Retina (tissue), 1 donor: ENCODE measurements at regions not wholly inside any gene's neighbourhood (a gene's known extent, or its start where the extent isn't known, plus 50 kb on each side); places are given as distances from the start of the nearest gene placed in this dataset.
"Not testable (repeated sequence)": the region's sequence is repeated elsewhere in the genome, so short reads cannot be mapped to it uniquely, and the experiment has no call there.

Source experiments
- DNase-seq: peaks from one replicate; pipeline ENCODE4 v3.0.0-alpha.2; 2016

GRCh38 chr12:33323823-33324222 lies 115.8 kb downstream of the SYT10 start:
- no peak for DNase-seq

DNA sequence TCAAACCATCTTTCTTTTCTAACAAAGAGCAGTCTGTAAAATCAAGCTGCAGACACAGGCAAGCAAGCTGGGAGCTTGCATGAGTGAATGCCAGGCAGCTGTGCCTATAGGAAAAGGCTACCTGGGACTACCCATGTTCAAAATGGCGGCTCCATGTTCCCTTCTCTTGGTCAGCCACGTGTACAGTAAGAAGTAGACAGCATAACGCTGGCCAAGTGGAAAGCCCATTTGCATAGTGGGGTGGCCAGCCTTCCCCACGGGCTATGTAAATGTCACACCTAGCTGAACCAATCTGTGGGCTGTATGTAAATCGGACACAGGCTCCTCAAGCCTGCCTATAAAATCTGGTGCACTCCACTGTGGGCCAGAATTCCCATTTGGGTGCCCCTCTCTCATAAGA lies 117.1 kb downstream of the SYT10 start:
- no peak for DNase-seq

DNA sequence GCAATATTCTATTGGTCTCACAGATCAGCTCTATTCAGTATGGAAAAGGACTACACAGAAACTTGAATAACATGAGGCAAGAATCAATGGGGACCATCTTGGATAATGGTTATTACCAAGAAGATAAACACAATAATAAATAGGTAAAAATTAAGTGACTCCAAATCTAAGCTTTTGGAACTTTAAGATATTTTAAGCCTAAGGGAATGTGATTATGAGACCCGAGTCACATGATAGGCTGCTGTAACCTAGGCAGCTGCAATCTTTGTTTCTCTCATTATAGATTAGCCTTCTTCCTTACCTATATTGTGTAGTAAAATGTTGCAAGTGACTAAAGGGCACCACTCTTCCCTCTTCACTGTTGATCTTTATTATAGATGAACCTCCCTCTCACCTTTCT lies 121.9 kb downstream of the SYT10 start:
- DNase-seq: no peak

DNA sequence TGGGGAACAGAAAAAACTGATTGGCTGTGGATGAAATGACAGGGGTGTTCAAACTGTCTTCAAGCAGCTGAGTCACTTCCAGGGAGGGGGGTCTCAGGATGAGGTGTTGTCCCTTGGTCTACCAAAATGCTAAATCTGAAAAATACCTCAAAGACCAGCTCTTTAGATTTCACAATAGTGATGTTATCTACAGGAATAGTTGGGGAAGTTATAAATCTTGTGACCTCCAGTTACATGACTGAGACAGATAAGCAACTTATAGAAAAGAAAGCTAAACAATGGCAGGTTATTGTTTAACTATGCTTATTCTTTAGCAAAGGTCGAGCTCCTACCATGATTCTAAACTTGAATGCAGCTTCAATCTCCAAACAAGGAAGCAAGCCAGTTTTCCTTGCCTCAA lies 125.4 kb downstream of the SYT10 start:
- DNase-seq: no peak

- no peak for DNase-seq
These were observed 126.1 kb downstream of the SYT10 start for GRCh38 chr12:33313476-33313875.

DNA sequence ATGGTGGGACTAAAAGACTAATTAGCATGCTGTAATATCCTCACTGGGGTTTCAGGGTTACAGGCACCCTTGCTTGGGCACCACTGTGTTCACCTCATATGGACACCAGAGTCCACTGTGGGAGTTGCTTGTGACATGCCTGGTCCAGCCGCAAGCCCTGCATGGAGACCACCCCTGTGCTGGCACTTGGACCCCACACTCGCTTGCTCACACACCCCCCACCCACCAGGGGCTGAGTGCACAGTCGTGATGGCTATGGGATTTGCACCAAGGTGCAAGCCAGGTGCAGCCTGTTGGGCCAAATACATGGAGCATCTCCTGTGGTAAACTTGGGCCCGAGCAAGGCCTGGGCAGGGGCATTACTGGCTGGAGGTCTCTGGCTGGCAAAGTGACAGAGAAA lies 129.1 kb downstream of the SYT10 start:
- DNase-seq: no peak

DNA sequence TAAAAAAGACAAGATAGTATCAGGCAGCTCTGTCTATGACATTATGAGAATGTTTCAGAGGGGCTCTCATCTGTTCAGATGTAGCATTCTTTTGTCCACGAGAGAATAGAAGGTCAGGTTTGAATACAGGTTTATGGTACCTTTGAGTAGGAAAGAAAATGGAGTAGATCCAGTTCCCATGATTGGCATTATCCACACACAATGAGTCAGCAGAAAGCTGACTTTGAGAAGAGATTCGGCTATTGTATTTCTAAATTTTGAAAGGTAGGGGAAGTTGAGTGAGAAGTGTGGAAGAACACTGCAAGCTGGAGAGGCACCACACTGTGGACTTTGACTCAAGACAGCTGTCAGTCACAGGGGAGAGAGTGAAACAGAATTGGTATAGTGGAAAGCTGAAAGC lies 135.4 kb downstream of the SYT10 start:
- no peak for DNase-seq

- no peak for DNase-seq
These were observed 143.1 kb downstream of the SYT10 start for GRCh38 chr12:33296529-33296928.

- no peak for DNase-seq
These were observed 148.9 kb downstream of the SYT10 start for GRCh38 chr12:33290703-33291102.

GRCh38 chr12:33283054-33283453 lies 156.6 kb downstream of the SYT10 start:
- no peak for DNase-seq

- no peak for DNase-seq
These were observed 162.2 kb downstream of the SYT10 start for GRCh38 chr12:33277376-33277775.

- DNase-seq: no peak
These were observed 172.0 kb downstream of the SYT10 start for GRCh38 chr12:33267641-33268040.

GRCh38 chr12:33265900-33266299 lies 173.7 kb downstream of the SYT10 start:
- no peak for DNase-seq

DNA sequence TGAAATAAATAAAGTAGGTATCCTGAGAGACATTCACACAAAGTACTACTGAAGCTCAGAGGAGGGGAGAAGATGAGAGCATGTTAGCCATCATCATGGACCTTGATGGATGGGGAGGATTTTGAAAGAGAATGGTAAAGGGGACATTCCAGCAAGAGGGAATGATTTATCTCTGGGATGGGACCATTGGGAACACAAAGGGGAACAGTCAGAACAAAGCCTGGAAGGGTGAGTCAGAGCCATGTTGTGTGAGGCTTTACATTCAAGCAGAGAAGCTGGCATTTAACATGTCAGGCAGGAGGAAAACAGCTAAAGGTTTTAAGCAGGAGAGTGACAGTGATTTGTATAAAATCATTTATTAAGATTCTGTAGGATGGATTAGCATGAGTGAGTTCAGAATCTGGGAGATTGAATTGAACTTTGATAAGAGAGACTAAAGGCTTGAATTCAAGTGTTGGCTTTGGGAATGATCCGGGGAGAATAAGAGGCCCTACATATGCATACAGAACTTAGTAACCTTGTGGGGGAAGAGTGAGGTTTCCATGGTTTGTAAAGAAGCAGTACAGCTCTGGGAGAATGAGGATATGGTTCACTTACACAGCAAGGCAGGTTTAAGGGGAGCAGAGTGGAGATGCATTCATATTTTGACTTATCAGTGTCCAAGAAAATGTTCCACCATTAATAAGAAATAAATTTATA lies 174.4 kb downstream of the SYT10 start:
- DNase-seq: no peak

DNA sequence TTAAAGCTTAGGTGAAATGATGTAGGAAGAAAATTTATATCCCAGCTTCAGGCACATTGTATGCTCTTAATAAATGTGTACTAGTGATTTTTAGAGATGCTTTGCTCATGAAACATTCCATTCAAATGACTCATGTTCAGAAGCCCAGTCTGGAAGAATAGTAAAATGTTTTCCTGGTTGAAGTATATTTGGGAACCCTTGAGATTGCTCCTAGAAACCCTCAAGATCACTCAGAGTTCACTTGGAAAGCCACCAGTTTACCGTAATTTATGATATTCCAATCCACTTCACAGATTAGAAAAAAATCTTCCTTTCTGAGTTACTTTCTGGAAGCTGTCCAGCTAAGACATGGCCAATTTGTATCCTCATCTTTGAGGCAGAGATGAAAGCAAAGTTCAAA lies 186.4 kb downstream of the SYT10 start:
- no peak for DNase-seq

GRCh38 chr12:33251548-33251947 lies 188.1 kb downstream of the SYT10 start:
- DNase-seq: no peak

DNA sequence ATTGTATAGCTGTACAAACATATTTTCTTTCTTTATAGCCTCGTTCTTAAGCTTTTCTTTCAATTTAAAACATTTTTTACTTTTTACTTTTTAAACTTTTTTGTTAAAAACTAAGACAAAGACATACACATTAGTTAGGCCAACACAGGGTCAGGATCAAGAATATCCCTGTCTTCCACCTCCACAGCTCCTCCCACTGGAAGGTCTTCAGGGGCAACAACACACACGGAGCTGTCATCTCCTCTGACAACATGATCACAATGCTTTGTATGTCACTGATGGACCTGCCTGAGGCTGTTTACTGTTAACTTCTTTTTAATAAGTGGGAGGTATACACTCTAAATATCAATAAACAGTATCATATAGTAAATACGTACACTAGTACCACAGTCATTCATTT lies 191.3 kb downstream of the SYT10 start:
- DNase-seq: no peak

DNA sequence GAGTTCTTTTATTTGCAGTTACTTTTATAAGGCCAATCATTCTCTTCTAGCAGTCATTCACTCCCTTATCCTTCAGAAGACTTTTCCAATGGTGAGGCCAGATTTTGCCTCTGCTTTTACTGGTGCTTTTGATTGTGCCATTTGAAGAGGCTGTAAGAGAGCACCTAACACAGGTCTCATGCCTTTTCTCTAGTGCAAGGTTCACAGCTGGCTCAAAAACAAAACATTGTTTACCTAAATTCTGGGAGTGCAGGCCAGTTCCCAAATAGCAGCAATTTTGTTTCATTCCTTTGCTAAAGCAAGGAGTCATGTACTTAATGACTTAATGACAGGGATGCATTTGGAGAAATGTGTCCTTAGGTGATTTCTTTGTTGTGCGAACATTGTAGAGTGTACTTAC lies 192.0 kb downstream of the SYT10 start:
- no peak for DNase-seq

DNA sequence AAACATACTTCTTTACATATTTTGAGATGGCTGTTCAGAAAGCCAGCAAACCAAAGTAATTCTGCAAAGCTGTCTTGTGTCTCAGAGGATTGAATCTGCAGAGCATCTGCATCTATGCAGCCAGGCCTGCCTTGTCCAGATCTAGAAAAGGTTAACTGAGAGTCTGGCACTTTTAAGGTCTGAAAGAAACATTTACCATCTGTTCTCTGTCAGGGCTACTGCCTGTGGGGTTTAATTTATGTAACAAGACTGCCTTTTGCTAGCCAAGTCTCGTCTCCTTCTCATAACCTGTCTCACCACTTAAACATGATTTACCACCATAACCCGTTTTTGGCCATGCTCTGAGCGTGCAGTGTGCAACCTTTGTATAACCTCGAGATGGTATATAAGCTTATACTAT lies 194.2 kb downstream of the SYT10 start:
- DNase-seq: no peak

DNA sequence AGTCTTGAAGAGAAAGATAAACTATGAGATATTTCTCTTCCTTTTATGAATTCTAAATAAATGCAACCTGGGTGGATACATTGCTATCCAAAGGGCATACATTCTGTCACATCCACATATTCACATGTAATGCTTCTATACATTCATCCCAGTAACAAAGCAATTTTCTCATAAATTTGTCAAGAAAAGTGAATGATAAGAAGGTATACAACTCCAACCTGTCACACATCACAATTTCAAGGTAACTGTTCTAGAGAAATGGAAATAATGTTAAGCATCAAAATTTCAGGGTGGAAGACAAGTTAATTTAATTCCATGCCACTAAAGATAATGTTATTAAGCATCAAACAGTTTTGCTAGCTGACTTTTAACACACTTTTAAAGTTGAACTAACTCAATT lies 212.9 kb downstream of the SYT10 start:
- DNase-seq: no peak

- DNase-seq: no peak
These were observed 215.7 kb downstream of the SYT10 start for GRCh38 chr12:33223956-33224355.

DNA sequence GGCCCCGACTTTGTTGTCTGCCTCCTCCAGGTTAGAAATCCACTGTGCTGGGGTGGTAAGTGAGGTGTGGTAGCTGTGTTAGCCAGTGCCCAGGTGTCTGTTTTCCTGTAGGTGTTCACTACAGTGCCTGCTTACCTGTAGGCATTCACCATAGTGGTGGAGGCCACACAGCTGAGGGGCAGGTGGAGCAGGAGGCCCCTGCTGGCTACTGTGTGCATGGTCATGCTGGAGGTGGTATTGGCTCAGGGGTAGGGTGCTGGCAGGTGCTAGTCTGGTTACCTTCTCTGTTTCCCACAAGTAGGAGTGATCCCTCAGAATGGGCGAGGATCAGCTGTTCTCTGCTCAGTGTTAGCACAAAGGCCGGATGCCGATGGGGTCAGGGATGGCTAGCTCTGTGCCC lies 217.3 kb downstream of the SYT10 start:
- no peak for DNase-seq

DNA sequence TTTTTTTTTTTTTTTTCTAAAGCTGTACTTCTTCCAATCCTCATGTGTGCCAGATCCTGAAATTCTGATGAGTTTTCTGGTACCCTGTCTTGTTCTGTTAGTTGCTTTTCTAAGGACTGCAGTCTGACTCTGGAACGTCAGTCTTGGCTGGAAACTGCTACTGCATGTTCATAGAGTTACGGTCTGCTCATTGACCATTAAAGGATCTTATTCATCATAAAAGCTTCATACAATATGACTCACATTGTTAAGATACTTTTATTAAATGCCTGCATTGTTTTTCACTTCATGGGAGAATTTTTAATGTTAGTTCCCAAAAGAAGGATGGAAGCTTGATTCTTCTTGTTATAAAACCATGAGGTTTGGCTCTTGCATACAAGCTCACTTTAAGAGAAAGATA lies 233.6 kb downstream of the SYT10 start:
- peak; percentile 3 for DNase-seq

DNA sequence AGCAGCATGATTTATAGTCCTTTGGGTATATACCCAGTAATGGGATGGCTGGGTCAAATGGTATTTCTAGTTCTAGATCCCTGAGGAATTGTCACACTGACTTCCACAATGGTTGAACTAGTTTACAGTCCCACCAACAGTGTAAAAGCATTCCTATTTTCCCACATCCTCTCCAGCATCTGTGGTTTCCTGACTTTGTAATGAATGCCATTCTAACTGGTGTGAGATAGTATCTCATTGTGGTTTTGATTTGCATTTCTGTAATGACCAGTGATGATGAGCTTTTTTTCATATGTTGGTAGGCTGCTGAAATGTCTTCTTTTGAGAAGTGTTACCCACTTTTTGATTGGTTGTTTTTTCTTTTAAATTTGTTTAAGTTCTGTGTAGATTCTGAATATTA lies 245.2 kb downstream of the SYT10 start:
- not testable (repeated sequence) for DNase-seq

GRCh38 chr12:33192226-33192625 lies 247.4 kb downstream of the SYT10 start:
- no peak for DNase-seq

- no peak for DNase-seq
These were observed 252.2 kb downstream of the SYT10 start for GRCh38 chr12:33187409-33187808.
